ENCODE measurements at regions not wholly inside any gene's neighbourhood (a gene's known extent, or its start where the extent isn't known, plus 50 kb on each side); places are given as distances from the start of the nearest gene placed in this dataset.

GRCh38 chr3:152071924-152072323 lies 196.8 kb upstream of the MBNL1 start:
- H3K27ac ChIP-seq (ENCODE audit: low read length in 2 of 2), result no peak overlapping the region
- Mint-ChIP-seq H3K27me3 (no peaks in the 10 kb centered on the region), H3K4me1 (no peaks in the 10 kb centered on the region), H3K4me3 (no peak overlapping the region), H3K27ac (no peak overlapping the region), H3K9me3 (ENCODE audit: insufficient read depth) (peaks cover 3% of the 10 kb centered on the region)
- peaks cover 0 to 5% (median 3%) of the 10 kb centered on the region in 3 donors for H3K9me3 ChIP-seq (ENCODE audit: control extremely low read depth in 1 of 3, control insufficient read depth in 2 of 3, insufficient read depth in 1 of 3, low read length in 2 of 3)
- no peaks in the 10 kb centered on the region for H3K4me1 ChIP-seq (ENCODE audit: control insufficient read depth in 2 of 2, insufficient read depth in 2 of 2, low read length in 2 of 2)
- peak; percentile 30 for DNase-seq
- CTCF ChIA-PET, result interaction anchor here (0.6 to 4.2 kb wide), 13 partner anchors 11 to 1089 kb away, joined by 3 to 35 read pairs (median 3); no protein-coding TSS in a partner anchor
- H3K4me2 ChIP-seq (replicated peaks; ENCODE audit: low read depth, low read length, poor library complexity, severe bottlenecking), result no peak overlapping the region
- H2AFZ ChIP-seq (ENCODE audit: insufficient read depth, low read depth, low read length, poor library complexity, severe bottlenecking), result no peak overlapping the region
- no peak for ATAC-seq (ENCODE audit: low read depth)
- POLR2A ChIA-PET, result no interaction called here
- WGBS (ENCODE audit: insufficient coverage), result no CpG with 5 or more reads among the region's 1 CpG
- no peaks in the 10 kb centered on the region for H4K20me1 ChIP-seq (ENCODE audit: control insufficient read depth, insufficient read depth, low read length, poor library complexity, severe bottlenecking)
- no peak for TF ChIP-seq EZH2 (IDR thresholded peaks at IDR 0.05; ENCODE audit: borderline replicate concordance, insufficient read depth, low read depth, low read length, poor library complexity, severe bottlenecking)
- TF ChIP-seq, protein P1, sequence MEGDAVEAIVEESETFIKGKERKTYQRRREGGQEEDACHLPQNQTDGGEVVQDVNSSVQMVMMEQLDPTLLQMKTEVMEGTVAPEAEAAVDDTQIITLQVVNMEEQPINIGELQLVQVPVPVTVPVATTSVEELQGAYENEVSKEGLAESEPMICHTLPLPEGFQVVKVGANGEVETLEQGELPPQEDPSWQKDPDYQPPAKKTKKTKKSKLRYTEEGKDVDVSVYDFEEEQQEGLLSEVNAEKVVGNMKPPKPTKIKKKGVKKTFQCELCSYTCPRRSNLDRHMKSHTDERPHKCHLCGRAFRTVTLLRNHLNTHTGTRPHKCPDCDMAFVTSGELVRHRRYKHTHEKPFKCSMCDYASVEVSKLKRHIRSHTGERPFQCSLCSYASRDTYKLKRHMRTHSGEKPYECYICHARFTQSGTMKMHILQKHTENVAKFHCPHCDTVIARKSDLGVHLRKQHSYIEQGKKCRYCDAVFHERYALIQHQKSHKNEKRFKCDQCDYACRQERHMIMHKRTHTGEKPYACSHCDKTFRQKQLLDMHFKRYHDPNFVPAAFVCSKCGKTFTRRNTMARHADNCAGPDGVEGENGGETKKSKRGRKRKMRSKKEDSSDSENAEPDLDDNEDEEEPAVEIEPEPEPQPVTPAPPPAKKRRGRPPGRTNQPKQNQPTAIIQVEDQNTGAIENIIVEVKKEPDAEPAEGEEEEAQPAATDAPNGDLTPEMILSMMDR (IDR thresholded peaks at IDR 0.05), result peak; percentile 49
- H3K27me3 ChIP-seq (replicated peaks in 1 of 4; ENCODE audit: control extremely low read depth in 1 of 4, control insufficient read depth in 3 of 4, insufficient read depth in 4 of 4, low read length in 3 of 4), result peaks cover 0 to 3% (median 0%) of the 10 kb centered on the region in 4 experiments
- intact Hi-C loops (cut with micrococcal nuclease), result loop anchor here (1.0 to 10.0 kb wide), 4 partner anchors 223 to 452 kb away; no protein-coding TSS in a partner anchor
- H3K79me2 ChIP-seq (ENCODE audit: control insufficient read depth, insufficient read depth, low read length), result no peaks in the 10 kb centered on the region
- no peaks in the 10 kb centered on the region for H3K36me3 ChIP-seq (replicated peaks in 1 of 2; ENCODE audit: control extremely low read depth in 1 of 2, control insufficient read depth in 1 of 2, extremely low read depth in 1 of 2, insufficient read depth in 2 of 2, low read length in 1 of 2)
- no peak overlapping the region for H3K4me3 ChIP-seq (ENCODE audit: control extremely low read depth in 1 of 5, extremely low read depth in 1 of 5, insufficient read depth in 1 of 5, low read depth in 2 of 5, low read length in 4 of 5)
- no peak overlapping the region for H3K9ac ChIP-seq (ENCODE audit: low read length)

- ChIA-PET CTCF (interaction anchor here (1.2 to 4.2 kb wide), 5 partner anchors 113 to 501 kb away, joined by 3 to 35 read pairs (median 14); no protein-coding TSS in a partner anchor), POLR2A (no interaction called here)
- no peak overlapping the region for H3K9ac ChIP-seq (ENCODE audit: low read length)
- H3K4me2 ChIP-seq (replicated peaks; ENCODE audit: low read depth, low read length, poor library complexity, severe bottlenecking), result no peak overlapping the region
- no peaks in the 10 kb centered on the region for H3K79me2 ChIP-seq (ENCODE audit: control insufficient read depth, insufficient read depth, low read length)
- DNase-seq (no peak), ATAC-seq (ENCODE audit: low read depth) (no peak)
- H2AFZ ChIP-seq (ENCODE audit: insufficient read depth, low read depth, low read length, poor library complexity, severe bottlenecking), result no peak overlapping the region
- intact Hi-C loops (cut with micrococcal nuclease), result loop anchor here (2.0 to 10.0 kb wide), 2 partner anchors 222 to 400 kb away; no protein-coding TSS in a partner anchor
- peaks cover 3% of the 10 kb centered on the region for H3K9me3 Mint-ChIP-seq (ENCODE audit: insufficient read depth)
- TF ChIP-seq, protein P1 (IDR thresholded peaks at IDR 0.05), result no peak
- TF ChIP-seq EZH2 (IDR thresholded peaks at IDR 0.05; ENCODE audit: borderline replicate concordance, insufficient read depth, low read depth, low read length, poor library complexity, severe bottlenecking), result no peak
- H3K27me3 Mint-ChIP-seq, result no peaks in the 10 kb centered on the region
- H3K4me3 ChIP-seq (ENCODE audit: control extremely low read depth in 1 of 5, extremely low read depth in 1 of 5, insufficient read depth in 1 of 5, low read depth in 2 of 5, low read length in 4 of 5), result no peak overlapping the region
- peaks cover 0 to 5% (median 3%) of the 10 kb centered on the region in 3 donors for H3K9me3 ChIP-seq (ENCODE audit: control extremely low read depth in 1 of 3, control insufficient read depth in 2 of 3, insufficient read depth in 1 of 3, low read length in 2 of 3)
- H3K27ac Mint-ChIP-seq, result no peak overlapping the region
- H3K36me3 ChIP-seq (replicated peaks in 1 of 2; ENCODE audit: control extremely low read depth in 1 of 2, control insufficient read depth in 1 of 2, extremely low read depth in 1 of 2, insufficient read depth in 2 of 2, low read length in 1 of 2), result no peaks in the 10 kb centered on the region
- H4K20me1 ChIP-seq (ENCODE audit: control insufficient read depth, insufficient read depth, low read length, poor library complexity, severe bottlenecking), result no peaks in the 10 kb centered on the region
- peaks cover 0 to 3% (median 0%) of the 10 kb centered on the region in 4 experiments for H3K27me3 ChIP-seq (replicated peaks in 1 of 4; ENCODE audit: control extremely low read depth in 1 of 4, control insufficient read depth in 3 of 4, insufficient read depth in 4 of 4, low read length in 3 of 4)
- H3K4me1 Mint-ChIP-seq, result no peaks in the 10 kb centered on the region
- no peak overlapping the region for H3K27ac ChIP-seq (ENCODE audit: low read length in 2 of 2)
- no peaks in the 10 kb centered on the region for H3K4me1 ChIP-seq (ENCODE audit: control insufficient read depth in 2 of 2, insufficient read depth in 2 of 2, low read length in 2 of 2)
- H3K4me3 Mint-ChIP-seq, result no peak overlapping the region
- no CpG with 5 or more reads among the region's 6 CpGs for WGBS (ENCODE audit: insufficient coverage)
These were observed 195.5 kb upstream of the MBNL1 start for GRCh38 chr3:152073267-152073666.

All from B cell (primary cell).